ENCODE measurements at regions not wholly inside any gene's neighbourhood (a gene's known extent, or its start where the extent isn't known, plus 50 kb on each side); places are given as distances from the start of the nearest gene placed in this dataset.
"Not testable (repeated sequence)": the region's sequence is repeated elsewhere in the genome, so short reads cannot be mapped to it uniquely, and the experiment has no call there.

DNA sequence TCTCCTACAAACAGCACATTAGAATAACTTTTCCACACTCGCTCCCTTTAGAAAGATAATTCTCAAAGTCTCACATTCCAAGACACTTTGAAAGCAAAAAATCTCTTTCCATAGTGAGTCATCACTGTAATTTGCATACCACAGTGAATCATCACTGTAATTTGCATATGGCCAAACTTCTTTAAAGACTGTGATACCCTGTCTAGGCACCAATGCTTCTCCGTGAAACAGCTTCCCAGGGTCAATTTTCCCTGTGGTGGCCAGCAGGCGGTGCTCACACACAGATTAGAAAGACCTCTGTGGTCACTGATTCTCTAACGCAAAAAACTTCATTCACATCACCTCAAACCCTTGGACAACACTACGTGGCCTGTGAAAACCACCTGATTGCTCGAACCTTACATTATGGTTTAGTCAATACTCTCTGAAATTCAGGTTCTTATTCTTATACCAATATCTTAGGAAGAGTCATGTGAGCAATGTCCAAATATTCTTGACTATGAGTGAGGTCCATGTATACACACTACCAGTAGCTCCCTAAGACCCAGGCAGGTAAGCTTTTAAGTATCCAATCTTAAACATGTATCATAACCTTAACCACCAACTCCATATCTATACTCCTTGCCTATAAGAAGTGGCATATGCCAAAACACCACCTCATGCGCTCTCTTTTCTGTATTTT lies 78.5 kb upstream of the PHACTR1 start:
- peaks cover 12% of the 10 kb centered on the region for H3K9me3 Mint-ChIP-seq (ENCODE audit: unreplicated experiment)
- Histone ChIP-seq H3K4me3 (ENCODE audit: insufficient read depth, low read depth, low read length) (no peak overlapping the region), H3K4me2 (ENCODE audit: low read length) (peak overlapping the region; percentile 13), H4K20me1 (ENCODE audit: insufficient read depth, low read length) (no peaks in the 10 kb centered on the region), H3K9ac (ENCODE audit: low read length) (no peak overlapping the region), H3K27ac (ENCODE audit: low read depth, low read length) (no peak overlapping the region), H3K9me3 (ENCODE audit: insufficient read depth, low read depth, low read length) (no peaks in the 10 kb centered on the region), H3K4me1 (ENCODE audit: insufficient read depth, low read length) (no peaks in the 10 kb centered on the region), H3K36me3 (ENCODE audit: insufficient read depth, low read length) (no peaks in the 10 kb centered on the region), H3K79me2 (ENCODE audit: insufficient read depth, low read length) (no peaks in the 10 kb centered on the region), H2AFZ (ENCODE audit: low read depth, low read length) (no peak overlapping the region), H3K27me3 (ENCODE audit: insufficient read depth, low read length) (no peaks in the 10 kb centered on the region)
- DNase-seq (ENCODE audit: low read depth) (peak; percentile 82), FAIRE-seq (peak; percentile 84)
- no peak overlapping the region for H3K27ac Mint-ChIP-seq (ENCODE audit: unreplicated experiment)
- H3K36me3 Mint-ChIP-seq (ENCODE audit: low read depth, unreplicated experiment), result no peaks in the 10 kb centered on the region
- H3K27me3 Mint-ChIP-seq (ENCODE audit: low read depth, unreplicated experiment), result no peaks in the 10 kb centered on the region
- H3K4me1 Mint-ChIP-seq (ENCODE audit: low read depth, unreplicated experiment), result peaks cover 4% of the 10 kb centered on the region
- H3K4me3 Mint-ChIP-seq (ENCODE audit: unreplicated experiment), result no peak overlapping the region
- TF ChIP-seq CTCF (IDR thresholded peaks at IDR 0.05; ENCODE audit: insufficient read depth, low read depth, low read length), result peak; percentile 93
- TF ChIP-seq EZH2 (IDR thresholded peaks at IDR 0.05; ENCODE audit: insufficient read depth, low read length), result no peak

DNA sequence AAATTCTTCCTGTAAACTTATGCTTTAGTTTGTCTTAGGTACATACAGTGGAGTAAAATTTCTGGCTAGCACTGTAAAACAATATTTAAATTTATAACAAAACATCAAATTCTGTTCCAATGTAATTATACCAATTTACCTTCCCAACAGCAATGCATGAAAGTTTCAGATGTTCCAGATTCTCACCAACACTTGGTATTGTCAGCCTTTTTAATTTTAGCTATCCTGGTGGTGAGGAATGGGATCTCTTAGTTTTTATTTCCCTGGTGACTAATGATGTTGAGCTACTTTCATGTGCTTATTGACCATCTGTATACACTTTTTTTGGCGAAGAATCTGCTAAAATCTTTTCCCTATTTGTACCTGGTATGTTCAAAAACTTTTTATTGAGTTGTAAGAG lies 76.1 kb upstream of the PHACTR1 start:
- Mint-ChIP-seq H3K27ac (ENCODE audit: unreplicated experiment) (no peak overlapping the region), H3K4me3 (ENCODE audit: unreplicated experiment) (no peak overlapping the region), H3K36me3 (ENCODE audit: low read depth, unreplicated experiment) (no peaks in the 10 kb centered on the region), H3K4me1 (ENCODE audit: low read depth, unreplicated experiment) (peaks cover 4% of the 10 kb centered on the region), H3K9me3 (ENCODE audit: unreplicated experiment) (peaks cover 11% of the 10 kb centered on the region), H3K27me3 (ENCODE audit: low read depth, unreplicated experiment) (no peaks in the 10 kb centered on the region)
- H3K9ac ChIP-seq (ENCODE audit: low read length), result no peak overlapping the region
- no peaks in the 10 kb centered on the region for H3K4me1 ChIP-seq (ENCODE audit: insufficient read depth, low read length)
- no peak overlapping the region for H3K27ac ChIP-seq (ENCODE audit: low read depth, low read length)
- H3K4me2 ChIP-seq (ENCODE audit: low read length), result no peak overlapping the region
- H3K4me3 ChIP-seq (ENCODE audit: insufficient read depth, low read depth, low read length), result no peak overlapping the region
- no peaks in the 10 kb centered on the region for H3K27me3 ChIP-seq (ENCODE audit: insufficient read depth, low read length)
- H3K36me3 ChIP-seq (ENCODE audit: insufficient read depth, low read length), result no peaks in the 10 kb centered on the region
- no peak overlapping the region for H2AFZ ChIP-seq (ENCODE audit: low read depth, low read length)
- no peak for DNase-seq (ENCODE audit: low read depth)
- TF ChIP-seq EZH2 (IDR thresholded peaks at IDR 0.05; ENCODE audit: insufficient read depth, low read length) (no peak), CTCF (IDR thresholded peaks at IDR 0.05; ENCODE audit: insufficient read depth, low read depth, low read length) (no peak)
- no peak for FAIRE-seq
- H3K9me3 ChIP-seq (ENCODE audit: insufficient read depth, low read depth, low read length), result no peaks in the 10 kb centered on the region
- H3K79me2 ChIP-seq (ENCODE audit: insufficient read depth, low read length), result no peaks in the 10 kb centered on the region
- H4K20me1 ChIP-seq (ENCODE audit: insufficient read depth, low read length), result no peaks in the 10 kb centered on the region

- not testable (repeated sequence) for H3K4me1 Mint-ChIP-seq (ENCODE audit: low read depth, unreplicated experiment)
Measured at GRCh38 chr6:12641785-12642184, 74.8 kb upstream of the PHACTR1 start.

More at GRCh38 chr6:12641785-12642184, 74.8 kb upstream of the PHACTR1 start:
- H3K4me1 ChIP-seq (ENCODE audit: insufficient read depth, low read length); H3K79me2 ChIP-seq (ENCODE audit: insufficient read depth, low read length); H3K27me3 Mint-ChIP-seq (ENCODE audit: low read depth, unreplicated experiment); H3K9me3 ChIP-seq (ENCODE audit: insufficient read depth, low read depth, low read length); FAIRE-seq; H4K20me1 ChIP-seq (ENCODE audit: insufficient read depth, low read length); H3K36me3 Mint-ChIP-seq (ENCODE audit: low read depth, unreplicated experiment); H3K27me3 ChIP-seq (ENCODE audit: insufficient read depth, low read length); H3K27ac Mint-ChIP-seq (ENCODE audit: unreplicated experiment); DNase-seq (ENCODE audit: low read depth); H3K4me3 Mint-ChIP-seq (ENCODE audit: unreplicated experiment); H3K4me2 ChIP-seq (ENCODE audit: low read length); H2AFZ ChIP-seq (ENCODE audit: low read depth, low read length); H3K9ac ChIP-seq (ENCODE audit: low read length); H3K4me3 ChIP-seq (ENCODE audit: insufficient read depth, low read depth, low read length); H3K27ac ChIP-seq (ENCODE audit: low read depth, low read length); H3K36me3 ChIP-seq (ENCODE audit: insufficient read depth, low read length): not testable (repeated sequence)
- peaks cover 11% of the 10 kb centered on the region for H3K9me3 Mint-ChIP-seq (ENCODE audit: unreplicated experiment)

Data from astrocyte (in vitro differentiated cells and primary cell).